HG02588 (cell line): ENCODE measurements at regions not wholly inside any gene's neighbourhood (a gene's known extent, or its start where the extent isn't known, plus 50 kb on each side); places are given as distances from the start of the nearest gene placed in this dataset.

Experiments
- ATAC-seq: cut with Tn5 transposase; IDR thresholded peaks from one replicate; pipeline ENCODE4 v1.9.1; 2021; ENCODE audit warnings: mild to moderate bottlenecking, moderate library complexity; ENCODE audit not compliant: unreplicated experiment

DNA sequence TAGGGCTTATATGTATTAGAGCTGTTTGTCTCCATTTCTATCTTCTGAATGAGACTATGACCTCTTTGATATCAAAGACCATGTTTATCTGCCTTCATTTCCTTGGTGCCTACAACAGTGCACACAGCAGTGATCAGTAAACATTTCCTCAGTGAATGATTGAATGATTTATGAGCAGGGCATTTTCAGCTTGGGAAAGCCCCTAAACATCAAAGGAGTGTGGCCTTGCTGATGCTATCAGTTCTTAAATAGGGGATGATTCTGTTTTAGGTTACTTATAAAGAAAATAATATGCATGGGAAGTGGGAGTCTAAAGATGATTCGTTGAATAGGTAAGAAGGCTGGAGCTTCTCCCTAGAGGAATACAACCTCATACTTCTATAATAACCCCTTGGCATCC, 425.3 kb downstream of the ZNF521 start:
- ATAC-seq: no peak

DNA sequence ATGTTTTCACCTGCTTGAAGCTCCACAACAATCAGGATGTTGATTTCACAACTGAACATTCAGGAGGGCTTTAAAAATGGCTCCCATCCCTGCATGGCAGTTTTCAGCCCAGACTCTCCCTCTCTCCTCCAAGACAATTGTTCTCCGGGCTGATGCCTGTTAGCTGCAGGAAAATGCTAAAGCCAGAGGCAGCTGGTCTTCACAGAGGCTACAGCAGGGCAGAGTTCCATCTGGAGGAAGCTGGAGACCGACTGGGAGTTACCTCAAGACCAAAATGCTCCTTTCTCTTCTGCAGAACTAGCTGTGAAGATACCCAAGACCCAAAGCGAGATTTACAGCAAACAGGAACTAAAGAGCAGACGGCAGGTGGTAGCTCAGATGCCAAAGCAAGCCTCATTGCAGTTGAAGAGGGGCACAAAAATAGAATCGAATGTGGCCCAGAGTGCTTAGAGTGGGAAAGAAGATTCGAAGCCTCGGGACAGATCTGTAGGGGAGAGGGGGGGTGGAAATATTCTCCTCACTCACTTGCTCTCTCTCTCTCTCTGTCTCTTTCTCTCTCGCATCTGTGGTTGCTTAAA, 423.6 kb downstream of the ZNF521 start:
- ATAC-seq: no peak

DNA sequence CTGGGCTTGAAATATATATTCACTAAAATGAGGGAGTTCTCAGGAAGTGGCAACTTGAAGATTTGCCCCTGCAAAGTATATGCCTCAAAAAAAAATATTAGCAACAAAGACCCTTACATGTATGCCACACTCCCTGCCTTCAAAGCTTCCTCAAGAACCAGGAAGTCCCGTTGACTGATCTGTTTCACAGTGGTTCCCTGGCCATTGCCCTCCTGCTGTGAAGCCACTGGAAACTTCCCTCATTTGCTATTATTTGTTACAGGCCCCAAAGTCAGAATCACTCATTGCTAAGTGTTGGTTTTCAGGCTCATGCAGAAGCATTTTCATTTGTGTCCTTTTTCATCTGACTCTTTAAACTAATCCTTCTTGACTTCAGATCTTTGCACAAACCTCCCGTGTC, 421.5 kb downstream of the ZNF521 start:
- ATAC-seq: no peak

DNA sequence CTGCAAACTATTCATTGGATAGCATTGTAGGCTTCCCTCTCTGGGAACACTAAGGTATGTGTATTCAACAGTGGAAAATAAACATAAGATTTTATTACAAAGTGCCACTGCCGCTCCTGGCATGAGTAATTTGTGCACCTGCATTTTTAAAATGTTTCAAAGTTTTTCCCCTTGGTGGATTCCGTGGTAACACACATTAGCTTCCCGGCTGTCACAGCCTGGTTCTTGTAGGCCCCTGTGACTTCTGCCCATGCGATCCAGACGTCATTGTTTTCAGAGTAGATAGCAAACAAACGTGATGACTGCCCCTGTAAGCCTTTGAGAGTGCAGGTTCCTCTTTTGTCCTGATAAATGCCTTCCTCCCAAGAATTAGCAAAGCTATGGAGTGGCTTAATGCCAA, 421.0 kb downstream of the ZNF521 start:
- no peak for ATAC-seq

DNA sequence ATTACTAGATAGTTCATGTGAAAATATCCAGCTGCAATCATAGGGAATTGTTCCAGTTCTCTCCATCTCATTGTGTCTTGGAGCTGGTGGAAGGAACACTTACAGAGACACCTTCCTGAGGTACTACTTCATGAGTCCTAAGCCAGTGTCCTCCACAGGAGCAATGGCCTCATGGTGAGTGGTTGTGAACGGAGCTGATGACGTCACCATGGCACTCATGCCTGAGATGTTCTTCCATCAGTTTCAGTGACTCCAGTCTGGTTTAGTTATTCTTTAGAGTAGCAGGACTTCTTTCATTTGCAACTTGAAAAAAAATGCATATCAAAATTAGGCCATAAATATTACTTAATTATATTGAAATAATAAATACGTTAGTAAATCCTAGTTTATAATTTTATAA, 418.6 kb downstream of the ZNF521 start:
- no peak for ATAC-seq

DNA sequence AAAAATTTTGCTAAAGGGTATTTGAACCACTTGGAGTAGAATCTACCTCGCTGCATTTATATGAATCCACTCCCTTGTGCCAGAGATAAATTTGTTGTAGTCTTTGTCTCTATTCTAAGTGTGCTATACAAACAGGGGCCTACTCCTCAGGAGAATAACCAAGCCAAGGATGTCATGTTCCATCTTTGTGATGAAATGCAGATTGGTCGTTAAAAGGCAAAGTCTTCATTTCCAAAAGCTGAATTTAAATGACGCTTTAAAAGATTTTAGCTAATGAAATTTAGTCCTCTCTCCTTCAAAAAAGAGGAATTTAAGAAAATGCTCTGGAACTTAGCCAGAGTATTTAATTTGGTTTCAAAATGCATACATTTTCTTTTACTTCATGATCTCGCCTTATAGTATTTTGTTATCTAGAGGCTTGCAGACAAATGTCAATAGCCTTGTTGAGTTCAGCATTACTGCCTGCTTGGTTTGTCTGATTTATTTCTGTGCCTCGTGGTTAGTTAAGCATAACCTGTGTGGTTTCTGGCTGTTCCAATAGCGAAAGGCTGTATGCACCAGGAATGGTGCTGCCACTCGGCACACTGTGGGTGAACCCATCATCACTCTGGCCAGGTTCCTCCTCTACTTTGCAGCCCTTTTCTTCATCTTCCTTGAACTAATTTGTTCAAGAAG, 417.6 kb downstream of the ZNF521 start:
- no peak for ATAC-seq

DNA sequence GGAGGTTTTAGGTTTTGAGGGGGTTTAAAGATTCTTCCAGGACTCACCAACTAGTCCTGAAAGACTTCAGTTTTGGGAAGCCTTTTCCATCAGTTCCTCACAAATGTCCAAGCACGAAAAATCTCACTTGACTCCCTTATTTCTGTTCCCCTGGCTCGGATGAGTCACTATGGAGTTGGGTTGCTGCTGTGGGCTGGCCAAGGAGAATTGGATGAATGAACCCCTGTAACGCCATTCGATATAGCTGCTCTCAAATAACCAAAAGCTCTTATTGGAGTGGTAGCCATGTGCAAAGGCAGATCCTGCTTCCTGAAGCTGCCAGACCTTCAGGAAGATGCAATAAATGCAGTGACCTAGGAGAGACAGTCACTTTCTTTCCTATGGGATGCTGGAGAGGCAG, 417.0 kb downstream of the ZNF521 start:
- ATAC-seq: no peak

DNA sequence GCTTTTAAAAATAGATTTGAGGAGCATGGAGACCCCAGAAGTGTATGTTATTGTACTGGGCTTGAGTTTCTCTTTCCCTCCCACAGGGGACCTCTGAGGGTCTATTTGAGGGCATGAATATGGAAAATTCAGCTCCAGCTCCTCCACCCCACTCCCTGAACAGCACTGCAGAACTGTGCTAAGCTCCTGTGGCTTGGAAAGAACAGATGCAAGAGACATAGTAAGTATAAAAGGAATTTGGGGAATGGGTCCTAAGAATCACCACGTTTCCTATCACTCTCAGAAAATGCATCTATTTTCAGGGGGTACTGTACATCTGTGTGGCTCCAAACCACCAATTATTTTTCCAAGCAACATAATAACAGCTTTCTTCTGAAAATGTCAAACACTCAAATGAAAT, 416.1 kb downstream of the ZNF521 start:
- no peak for ATAC-seq

DNA sequence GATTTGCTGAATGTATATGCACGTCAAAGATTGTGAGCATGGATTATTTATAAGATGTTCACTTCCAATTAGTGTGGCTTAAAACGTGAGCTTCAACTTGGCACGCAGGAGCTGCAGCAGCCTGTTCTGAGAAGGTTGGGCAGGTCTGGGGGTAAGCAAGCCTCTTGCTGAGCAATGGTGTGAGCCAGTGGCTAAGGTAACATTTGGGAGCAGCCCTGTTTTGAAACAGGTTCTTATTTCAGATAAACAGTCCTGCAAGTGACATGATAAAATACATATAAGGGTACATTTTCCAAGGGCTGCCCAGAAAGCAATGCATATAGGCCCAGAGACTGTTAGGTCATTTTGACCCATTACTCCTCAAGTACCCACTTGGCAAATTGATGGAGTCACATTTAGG, 415.3 kb downstream of the ZNF521 start:
- no peak for ATAC-seq

DNA sequence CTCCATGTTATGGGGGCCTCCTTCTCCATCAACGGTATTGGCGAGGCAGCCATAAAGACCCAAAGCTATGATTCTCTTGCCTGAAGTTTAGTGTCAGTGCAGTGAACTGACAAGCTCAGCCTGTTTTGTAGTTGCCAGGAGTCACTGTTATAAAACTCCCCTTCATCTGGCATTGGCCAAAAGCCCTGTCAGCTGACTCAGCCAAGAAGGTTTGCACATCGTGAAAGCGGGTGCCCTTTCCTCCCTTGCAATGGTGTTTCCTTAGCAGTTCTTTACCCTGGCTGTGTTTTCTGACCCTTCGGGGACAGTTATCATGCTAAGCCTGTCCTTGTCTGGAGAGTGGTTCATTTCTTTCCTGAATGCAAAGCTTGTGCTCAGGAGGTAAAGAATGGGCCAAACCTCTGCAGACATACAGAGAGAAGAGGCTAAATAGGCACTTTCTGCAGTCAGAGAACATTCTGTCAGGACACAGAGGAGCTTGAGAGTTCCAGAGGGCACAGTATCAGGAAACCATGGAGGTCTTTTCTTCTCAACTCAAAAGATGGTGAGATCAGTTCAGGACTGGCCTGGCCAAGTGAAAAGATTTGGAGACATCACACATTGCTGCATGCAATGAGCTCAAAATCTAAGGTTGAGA, 414.2 kb downstream of the ZNF521 start:
- no peak for ATAC-seq

DNA sequence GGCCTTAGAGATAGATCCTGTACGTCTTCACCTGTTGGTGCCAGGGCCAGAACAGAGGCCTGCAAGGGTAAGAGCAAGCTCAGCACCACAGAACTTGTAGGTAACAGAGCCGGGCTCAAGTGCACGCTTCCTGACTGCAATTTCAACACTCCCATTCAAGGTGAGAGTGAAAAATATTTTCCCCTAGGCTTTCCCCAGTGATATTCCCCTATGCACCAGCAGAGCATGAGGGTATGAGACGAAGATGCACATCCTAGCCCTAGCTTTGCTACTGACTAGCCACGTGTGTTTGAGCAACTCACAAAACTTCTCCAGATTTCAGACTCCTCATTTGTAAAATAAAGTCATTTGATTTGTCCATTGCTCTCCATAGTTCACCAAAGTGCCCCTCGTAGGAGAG, 411.6 kb downstream of the ZNF521 start:
- ATAC-seq: no peak

DNA sequence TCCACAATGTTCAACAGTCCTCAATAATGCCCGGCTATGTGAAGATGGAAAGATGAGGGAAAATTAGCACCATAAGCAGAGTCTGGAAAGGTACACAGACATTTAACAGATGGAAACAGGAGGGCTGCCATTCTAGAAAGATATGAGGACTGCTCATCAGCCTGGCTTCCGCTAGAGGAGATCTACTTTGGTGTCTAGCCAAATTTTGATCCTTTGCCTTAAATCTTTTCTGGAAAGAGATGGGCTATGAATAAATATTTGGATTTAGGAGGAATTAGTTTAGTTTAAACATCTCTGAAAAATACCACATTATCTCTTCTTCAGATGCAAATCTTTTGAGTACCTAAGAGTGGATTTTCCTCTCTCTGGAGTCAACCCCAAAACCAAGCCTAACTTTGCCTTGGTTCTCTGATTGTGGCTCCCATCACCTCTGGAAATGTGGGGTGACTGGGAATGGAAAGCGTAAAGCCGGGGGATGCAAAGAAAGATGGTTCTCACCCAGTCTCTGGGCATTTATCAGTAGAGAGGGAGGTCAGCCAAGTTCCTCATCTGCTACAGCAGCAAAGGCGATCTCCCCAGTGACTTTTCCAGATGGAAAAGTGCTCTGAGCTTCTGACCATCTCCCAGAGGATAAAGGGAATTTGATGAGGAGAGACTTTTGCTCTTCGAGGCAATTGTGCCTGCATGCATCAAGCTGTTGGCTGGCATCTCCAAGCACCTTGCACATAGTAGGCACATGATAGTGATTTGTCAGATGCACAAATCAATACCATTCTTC, 410.6 kb downstream of the ZNF521 start:
- ATAC-seq: no peak

DNA sequence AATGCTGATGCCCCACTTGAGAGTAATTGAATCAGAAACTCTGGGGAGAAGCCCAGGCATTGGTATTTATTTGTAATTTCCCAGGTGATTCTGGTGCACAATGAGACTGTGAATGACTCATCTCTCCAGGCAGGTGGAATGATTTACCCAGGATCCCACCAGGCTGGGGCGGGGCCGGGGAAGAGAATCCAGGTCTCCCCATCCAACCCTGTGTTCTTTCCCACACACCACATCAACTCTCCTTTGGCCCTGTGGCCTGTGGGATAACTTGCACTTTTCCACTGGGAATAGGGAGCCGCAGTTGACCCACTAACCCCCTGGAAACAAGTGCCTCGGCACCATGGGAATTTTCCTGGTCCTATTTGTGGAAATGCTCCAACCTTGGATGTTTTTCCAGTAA, 409.8 kb downstream of the ZNF521 start:
- ATAC-seq: no peak

DNA sequence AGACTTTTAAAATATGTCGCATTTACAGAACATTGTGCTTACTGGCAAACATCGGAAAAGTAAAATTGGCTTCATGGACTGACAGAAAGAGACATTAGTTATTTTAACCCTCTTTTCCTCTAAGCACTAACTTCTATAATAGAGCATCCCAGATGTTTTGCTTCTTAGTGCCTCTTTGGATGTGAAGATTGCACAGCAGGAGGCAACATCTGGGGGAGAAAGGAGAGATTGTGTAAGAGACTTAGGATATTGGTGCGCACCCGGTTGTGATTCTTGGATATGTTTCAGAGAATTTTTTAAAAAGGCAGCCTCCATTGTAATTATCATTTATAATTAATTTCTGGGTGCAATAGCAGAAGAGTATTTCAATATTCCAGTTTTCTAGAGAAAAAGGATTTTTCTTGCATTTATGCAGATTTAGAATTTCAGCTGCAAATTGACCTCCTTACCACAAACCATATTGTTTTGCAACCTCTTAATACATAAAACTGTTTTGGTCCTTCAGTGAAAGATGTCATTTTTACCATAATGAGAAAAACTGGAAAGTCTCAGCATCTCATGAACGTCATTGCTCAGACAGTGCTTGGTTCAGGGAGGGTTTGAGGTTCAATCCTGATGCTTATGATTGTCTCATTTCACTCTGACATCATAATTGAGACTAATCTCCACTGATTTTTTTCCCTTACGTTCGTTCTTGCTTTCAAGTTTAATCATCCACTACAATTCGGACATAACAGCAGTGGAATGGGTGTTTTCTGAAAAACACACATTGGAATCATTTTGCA, 404.3 kb downstream of the ZNF521 start:
- ATAC-seq: no peak

DNA sequence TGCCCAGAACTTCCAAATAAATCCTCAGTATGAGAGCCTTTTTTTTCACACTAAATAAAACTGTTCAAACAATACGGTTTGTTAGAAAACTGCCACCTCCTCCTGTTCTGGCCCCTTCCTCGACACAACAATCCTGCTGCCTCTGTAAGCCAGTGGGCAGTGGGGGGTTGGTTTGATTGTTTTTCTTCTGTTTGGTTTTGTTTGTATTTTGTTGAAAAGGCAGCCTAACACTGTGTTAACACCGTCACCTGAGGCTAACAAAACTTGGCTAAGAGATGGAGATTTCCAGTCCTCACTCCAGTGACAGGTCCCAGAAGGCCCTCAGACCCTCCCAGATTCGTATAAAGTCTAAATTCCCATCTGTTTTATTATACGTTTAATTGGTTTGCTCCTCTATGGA, 402.1 kb downstream of the ZNF521 start:
- ATAC-seq: no peak

DNA sequence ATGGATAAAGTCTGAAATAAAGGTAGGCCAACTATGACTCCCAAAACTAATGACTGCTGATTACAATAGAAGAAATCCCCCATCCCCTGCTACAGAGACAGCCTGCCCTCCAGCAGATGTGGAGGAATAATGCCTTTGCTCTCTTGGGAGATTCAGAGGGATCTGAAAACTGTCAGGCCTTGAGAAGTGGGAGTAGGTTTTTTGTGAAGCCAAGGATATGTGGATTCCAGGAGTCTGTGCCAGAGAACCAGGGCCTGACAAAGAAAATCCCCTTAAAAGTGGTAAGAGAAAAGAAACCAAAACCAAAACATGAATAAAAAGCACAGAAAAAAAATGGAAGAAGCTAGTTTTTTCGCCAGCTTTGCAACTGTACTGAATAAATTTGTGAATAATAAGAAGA, 397.6 kb downstream of the ZNF521 start:
- no peak for ATAC-seq

DNA sequence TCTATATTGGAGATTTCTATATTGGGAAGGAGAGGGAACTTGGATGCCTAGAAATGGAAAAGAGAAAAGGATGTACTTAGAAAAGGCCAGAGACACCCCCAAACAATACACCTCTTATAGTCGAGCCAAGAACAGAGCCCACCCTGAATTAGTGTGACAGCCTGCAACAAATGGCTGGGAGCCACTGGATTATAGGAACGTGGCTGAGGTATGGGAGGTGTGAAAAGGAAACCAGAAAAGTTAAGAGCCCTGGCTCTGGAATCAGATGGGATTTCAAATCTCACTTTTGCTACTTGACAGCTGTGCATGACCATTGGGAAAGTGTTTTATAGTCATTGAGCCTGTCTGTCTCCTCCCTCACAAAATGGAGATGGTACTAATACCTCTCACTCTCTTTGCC, 394.0 kb downstream of the ZNF521 start:
- no peak for ATAC-seq

DNA sequence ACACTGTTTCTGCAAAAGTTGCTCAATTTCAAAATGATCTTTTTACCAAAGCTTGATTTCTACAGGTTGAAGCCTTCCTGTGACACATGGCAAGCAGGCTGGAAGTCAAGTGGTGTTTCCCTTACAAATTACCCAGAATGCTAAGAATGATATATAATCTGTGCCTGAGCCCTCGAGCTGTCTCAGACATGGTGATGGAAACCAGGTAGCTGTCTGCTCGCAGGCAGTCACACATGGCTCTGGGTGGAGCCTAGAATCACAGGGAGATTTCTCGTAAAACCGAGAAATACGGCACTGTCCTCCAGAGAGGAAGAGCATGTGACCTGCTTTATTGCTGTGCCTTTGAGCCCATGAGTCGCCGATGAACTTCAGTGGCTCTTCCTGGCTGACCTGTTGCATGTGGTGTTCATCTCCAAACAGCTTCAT, 392.9 kb downstream of the ZNF521 start:
- no peak for ATAC-seq

DNA sequence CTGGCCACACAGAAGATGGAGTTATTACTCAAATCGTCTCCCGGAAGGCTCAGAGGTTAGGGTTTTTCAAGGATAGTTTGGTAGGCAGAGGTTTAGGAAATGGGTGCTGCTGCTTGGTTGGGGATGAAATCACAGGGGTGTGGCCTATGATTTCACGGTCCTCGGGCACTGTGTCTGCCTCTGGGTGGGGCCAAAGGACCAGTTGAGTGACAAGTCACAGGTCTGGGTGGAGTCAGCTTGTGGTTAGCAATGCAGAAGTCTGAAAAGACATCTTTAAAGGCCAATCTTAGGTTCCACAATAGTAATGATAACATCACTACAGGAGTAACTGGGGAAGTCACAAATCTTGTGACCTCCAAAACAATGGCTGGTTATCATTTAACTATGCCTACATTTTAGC, 387.8 kb downstream of the ZNF521 start:
- peak; percentile 90 for ATAC-seq

DNA sequence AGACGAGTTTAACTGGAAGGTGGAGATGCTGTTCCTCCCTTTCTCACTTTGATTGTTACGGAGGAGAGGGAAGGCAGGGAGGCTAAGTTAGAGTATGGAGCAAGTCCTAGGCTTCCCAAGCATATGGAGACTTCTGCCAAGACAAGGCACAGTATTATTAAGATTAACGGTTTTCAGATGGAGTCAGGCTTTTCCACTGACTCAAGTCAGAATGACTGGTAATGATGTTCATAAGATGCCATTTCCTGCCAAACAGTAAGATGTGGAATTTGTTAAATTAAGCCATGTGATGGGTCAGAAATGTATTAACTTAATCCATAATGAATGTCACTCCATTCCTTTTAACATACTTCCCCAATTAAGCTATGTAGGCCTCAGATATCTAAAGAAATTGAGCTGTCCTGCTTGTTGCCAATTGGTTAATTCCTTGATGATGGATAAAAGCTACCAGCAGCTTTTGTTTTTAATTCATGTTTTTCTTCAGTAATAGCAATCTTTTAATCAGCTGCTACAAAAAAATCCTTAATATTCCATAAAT, 383.7 kb downstream of the ZNF521 start:
- ATAC-seq: no peak

DNA sequence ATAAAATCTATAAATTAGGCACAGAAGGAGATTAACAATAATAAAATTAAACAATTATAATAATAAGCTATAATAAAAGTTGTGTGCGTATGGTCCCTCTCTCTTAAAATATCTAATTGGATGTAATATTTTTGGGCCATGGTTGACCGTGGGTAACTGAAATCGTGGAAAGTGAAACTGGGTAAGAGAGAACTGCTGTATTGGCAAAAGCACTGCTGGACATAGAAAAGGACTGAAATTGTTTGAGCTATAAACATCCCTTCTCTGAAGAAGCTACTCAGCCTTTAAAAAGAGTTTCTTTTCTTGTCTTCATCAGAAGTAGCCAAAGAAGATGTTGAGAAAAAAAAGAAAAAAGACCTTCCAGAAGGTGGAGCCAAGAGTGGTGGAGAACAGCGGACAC, 379.4 kb downstream of the ZNF521 start:
- ATAC-seq: no peak
